ENCODE measurements at regions not wholly inside any gene's neighbourhood (a gene's known extent, or its start where the extent isn't known, plus 50 kb on each side); places are given as distances from the start of the nearest gene placed in this dataset.

DNA sequence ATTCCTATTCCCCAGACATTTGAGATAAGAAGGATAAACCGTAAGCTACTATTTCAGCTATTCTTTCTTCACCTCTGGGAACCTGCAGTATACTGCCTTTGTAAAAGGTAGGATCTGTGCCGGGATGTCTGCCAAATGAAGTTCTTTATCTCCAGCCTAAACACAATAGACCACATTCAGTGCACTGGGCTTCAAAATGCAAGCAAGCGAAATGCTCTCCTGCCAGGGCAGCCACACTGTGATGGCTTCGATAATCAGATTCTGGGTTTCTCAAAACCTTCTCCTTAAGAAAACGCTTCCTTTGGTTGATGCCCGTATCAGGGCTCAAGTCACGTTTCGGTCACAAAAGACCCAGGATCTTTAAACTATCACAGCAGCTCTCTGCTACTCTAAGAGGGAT lies 299.5 kb upstream of the B3GAT1 start:
- POLR2A ChIA-PET: no interaction called here
- BruUV-seq (replicated peaks): no TSS peak
- DNase-seq (ENCODE audit: unreplicated experiment): no peak
- CTCF ChIA-PET: no interaction called here
- intact Hi-C loops (cut with micrococcal nuclease): no loop called here
- H3K4me1 Mint-ChIP-seq (ENCODE audit: insufficient read depth, unreplicated experiment): no peaks in the 10 kb centered on the region
- peaks cover 13% of the 10 kb centered on the region for H3K9me3 Mint-ChIP-seq (ENCODE audit: unreplicated experiment)
- H3K27ac Mint-ChIP-seq (ENCODE audit: low read depth, unreplicated experiment): no peak overlapping the region
- no peaks in the 10 kb centered on the region for H3K36me3 Mint-ChIP-seq (ENCODE audit: insufficient read depth, unreplicated experiment)
- H3K27me3 Mint-ChIP-seq (ENCODE audit: insufficient read depth, unreplicated experiment): no peaks in the 10 kb centered on the region
- H3K4me3 Mint-ChIP-seq (ENCODE audit: unreplicated experiment): no peak overlapping the region
- TF ChIP-seq, protein P1, sequence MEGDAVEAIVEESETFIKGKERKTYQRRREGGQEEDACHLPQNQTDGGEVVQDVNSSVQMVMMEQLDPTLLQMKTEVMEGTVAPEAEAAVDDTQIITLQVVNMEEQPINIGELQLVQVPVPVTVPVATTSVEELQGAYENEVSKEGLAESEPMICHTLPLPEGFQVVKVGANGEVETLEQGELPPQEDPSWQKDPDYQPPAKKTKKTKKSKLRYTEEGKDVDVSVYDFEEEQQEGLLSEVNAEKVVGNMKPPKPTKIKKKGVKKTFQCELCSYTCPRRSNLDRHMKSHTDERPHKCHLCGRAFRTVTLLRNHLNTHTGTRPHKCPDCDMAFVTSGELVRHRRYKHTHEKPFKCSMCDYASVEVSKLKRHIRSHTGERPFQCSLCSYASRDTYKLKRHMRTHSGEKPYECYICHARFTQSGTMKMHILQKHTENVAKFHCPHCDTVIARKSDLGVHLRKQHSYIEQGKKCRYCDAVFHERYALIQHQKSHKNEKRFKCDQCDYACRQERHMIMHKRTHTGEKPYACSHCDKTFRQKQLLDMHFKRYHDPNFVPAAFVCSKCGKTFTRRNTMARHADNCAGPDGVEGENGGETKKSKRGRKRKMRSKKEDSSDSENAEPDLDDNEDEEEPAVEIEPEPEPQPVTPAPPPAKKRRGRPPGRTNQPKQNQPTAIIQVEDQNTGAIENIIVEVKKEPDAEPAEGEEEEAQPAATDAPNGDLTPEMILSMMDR (IDR thresholded peaks at IDR 0.05; ENCODE audit: unreplicated experiment): no peak

DNA sequence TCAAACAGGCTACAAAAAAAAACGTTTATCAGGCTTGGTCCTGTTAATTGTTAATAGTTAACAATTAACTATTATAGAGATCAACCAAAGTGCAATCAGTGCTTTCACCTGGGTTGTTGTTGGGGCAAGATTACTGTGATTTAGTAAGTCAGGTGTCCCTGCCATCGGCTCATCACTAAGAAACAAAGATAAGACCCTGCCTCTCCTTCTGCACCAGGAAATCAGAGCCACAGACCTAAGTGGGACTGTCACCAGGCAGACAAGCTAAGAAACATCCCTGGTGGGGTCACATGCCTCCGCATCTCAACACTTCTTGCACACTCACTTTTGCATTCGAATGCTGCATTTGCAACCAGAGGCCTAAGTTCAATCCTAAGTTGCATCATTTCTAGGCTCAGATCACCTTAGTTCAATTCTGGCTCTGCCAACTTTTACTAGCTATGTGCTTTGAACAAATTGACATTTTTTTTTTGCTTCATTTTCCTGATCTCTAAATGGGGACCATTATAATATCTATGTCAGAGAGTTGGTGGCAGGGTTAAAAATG lies 298.9 kb upstream of the B3GAT1 start:
- Mint-ChIP-seq H3K4me3 (ENCODE audit: unreplicated experiment) (no peak overlapping the region), H3K27me3 (ENCODE audit: insufficient read depth, unreplicated experiment) (no peaks in the 10 kb centered on the region), H3K4me1 (ENCODE audit: insufficient read depth, unreplicated experiment) (no peaks in the 10 kb centered on the region), H3K36me3 (ENCODE audit: insufficient read depth, unreplicated experiment) (no peaks in the 10 kb centered on the region), H3K9me3 (ENCODE audit: unreplicated experiment) (peaks cover 6% of the 10 kb centered on the region), H3K27ac (ENCODE audit: low read depth, unreplicated experiment) (no peak overlapping the region)
- BruUV-seq (replicated peaks): no TSS peak
- POLR2A ChIA-PET: no interaction called here
- no peak for DNase-seq (ENCODE audit: unreplicated experiment)
- TF ChIP-seq, protein P1 (IDR thresholded peaks at IDR 0.05; ENCODE audit: unreplicated experiment): no peak
- CTCF ChIA-PET: no interaction called here
- intact Hi-C loops (cut with micrococcal nuclease): no loop called here

DNA sequence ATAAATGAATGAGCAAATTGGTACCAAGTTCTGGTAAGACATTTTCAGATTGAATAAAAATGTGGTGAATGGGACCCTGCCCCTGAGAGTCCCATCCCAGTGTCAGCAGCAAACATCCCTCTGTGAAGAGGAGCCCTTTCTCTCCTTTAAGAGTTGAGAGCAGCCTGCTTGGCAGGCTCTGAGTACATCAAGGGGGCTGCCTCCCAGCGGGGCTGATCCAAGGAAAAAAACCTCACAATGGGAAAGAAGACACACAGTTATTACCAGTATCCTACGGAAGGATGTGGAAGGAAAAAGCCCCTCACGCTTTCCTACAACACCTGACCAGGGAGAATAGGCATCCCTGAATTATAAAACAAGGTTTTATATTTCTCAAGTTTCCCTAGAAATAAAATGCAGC lies 293.8 kb upstream of the B3GAT1 start:
- no peaks in the 10 kb centered on the region for H3K36me3 Mint-ChIP-seq (ENCODE audit: insufficient read depth, unreplicated experiment)
- no peaks in the 10 kb centered on the region for H3K4me1 Mint-ChIP-seq (ENCODE audit: insufficient read depth, unreplicated experiment)
- H3K4me3 Mint-ChIP-seq (ENCODE audit: unreplicated experiment): no peak overlapping the region
- intact Hi-C loops (cut with micrococcal nuclease): no loop called here
- BruUV-seq (replicated peaks): no TSS peak
- no peak for DNase-seq (ENCODE audit: unreplicated experiment)
- ChIA-PET POLR2A (no interaction called here), CTCF (no interaction called here)
- TF ChIP-seq, protein P1 (IDR thresholded peaks at IDR 0.05; ENCODE audit: unreplicated experiment): no peak
- no peak overlapping the region for H3K27ac Mint-ChIP-seq (ENCODE audit: low read depth, unreplicated experiment)
- no peaks in the 10 kb centered on the region for H3K27me3 Mint-ChIP-seq (ENCODE audit: insufficient read depth, unreplicated experiment)
- peaks cover 7% of the 10 kb centered on the region for H3K9me3 Mint-ChIP-seq (ENCODE audit: unreplicated experiment)

DNA sequence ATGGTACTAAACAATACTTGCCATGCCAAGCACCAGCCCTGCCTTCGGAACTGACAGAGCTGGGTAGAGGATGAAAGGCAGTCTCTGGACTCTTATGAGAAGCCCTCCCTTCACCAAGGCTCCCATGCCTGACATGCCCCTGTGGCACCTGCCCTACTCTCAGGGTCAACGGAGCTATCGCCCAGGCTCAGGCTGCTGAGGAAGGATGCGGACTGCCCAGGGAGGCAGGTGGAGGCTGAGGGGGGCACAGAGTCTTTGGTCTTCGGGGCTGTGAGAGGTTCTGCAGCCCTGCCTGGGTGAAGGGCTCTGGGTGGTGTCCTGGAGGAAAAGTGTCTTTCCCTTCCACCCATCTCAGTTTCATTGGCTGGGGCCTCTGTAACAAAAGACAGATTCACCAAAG lies 290.8 kb upstream of the B3GAT1 start:
- no peaks in the 10 kb centered on the region for H3K27me3 Mint-ChIP-seq (ENCODE audit: insufficient read depth, unreplicated experiment)
- TF ChIP-seq, protein P1 (IDR thresholded peaks at IDR 0.05; ENCODE audit: unreplicated experiment): no peak
- POLR2A ChIA-PET: no interaction called here
- BruUV-seq (replicated peaks): no TSS peak
- intact Hi-C loops (cut with micrococcal nuclease): no loop called here
- peaks cover 28% of the 10 kb centered on the region for H3K9me3 Mint-ChIP-seq (ENCODE audit: unreplicated experiment)
- DNase-seq (ENCODE audit: unreplicated experiment): no peak
- no peaks in the 10 kb centered on the region for H3K4me1 Mint-ChIP-seq (ENCODE audit: insufficient read depth, unreplicated experiment)
- CTCF ChIA-PET: no interaction called here
- H3K4me3 Mint-ChIP-seq (ENCODE audit: unreplicated experiment): no peak overlapping the region
- H3K27ac Mint-ChIP-seq (ENCODE audit: low read depth, unreplicated experiment): no peak overlapping the region
- H3K36me3 Mint-ChIP-seq (ENCODE audit: insufficient read depth, unreplicated experiment): peaks cover 6% of the 10 kb centered on the region

All from MCF 10A (cell line).